OCI-LY1 (cell line): ENCODE measurements at regions not wholly inside any gene's neighbourhood (a gene's known extent, or its start where the extent isn't known, plus 50 kb on each side); places are given as distances from the start of the nearest gene placed in this dataset.

Source experiments
- CTCF ChIP-seq: fragments of 200-600 bp; sonication (generic), shearing (Covaris generic); IDR thresholded peaks from 2 replicates; pipeline ENCODE4 v1.5.1; 2017; ENCODE audit warnings: mild to moderate bottlenecking, antibody characterized with exemption, low read length, moderate library complexity, mixed read lengths
- EZH2 ChIP-seq: fragments of 200-600 bp; sonication (generic), shearing (Covaris generic); IDR thresholded peaks from 2 replicates; pipeline ENCODE4 v1.8.0; 2017; ENCODE audit warnings: borderline replicate concordance, mixed run types, mild to moderate bottlenecking, antibody characterized with exemption, low read length, moderate library complexity, mixed read lengths

- TF ChIP-seq CTCF (no peak), EZH2 (no peak)
Measured at GRCh38 chr21:15141261-15141970, 76.6 kb upstream of the NRIP1 start.
